Neural cell (in vitro differentiated cells): ENCODE measurements at regions not wholly inside any gene's neighbourhood (a gene's known extent, or its start where the extent isn't known, plus 50 kb on each side); places are given as distances from the start of the nearest gene placed in this dataset.

Experiments used
- H2AFZ ChIP-seq: fragments of 200-600, 300-800 bp; sonication (generic), shearing (Covaris generic); 2 replicates; pipeline ENCODE4 v1.6.0; 2014; ENCODE audit warnings: low read depth, mild to moderate bottlenecking, antibody characterized with exemption, low read length, moderate library complexity
- H3F3A ChIP-seq: fragments of 200-600 bp; shearing (Covaris generic); 2 replicates; pipeline ENCODE4 v1.6.1; 2016; ENCODE audit warnings: mild to moderate bottlenecking, moderate library complexity, mixed read lengths, antibody characterized with exemption, low read length; ENCODE audit not compliant: insufficient read depth, poor library complexity, severe bottlenecking
- H3K27ac ChIP-seq: fragments of 200-600, 300-800 bp; sonication (generic), shearing (Covaris generic); 2 replicates; pipeline ENCODE4 v1.5.1; 2014; ENCODE audit warnings: mild to moderate bottlenecking, low read length, moderate library complexity
- H3K27me3 ChIP-seq: fragments of 300-800, 200-600 bp; sonication (generic), shearing (Covaris generic); 2 replicates; pipeline ENCODE4 v1.6.0; 2014; ENCODE audit warnings: mild to moderate bottlenecking, low read depth, low read length, moderate library complexity; ENCODE audit not compliant: insufficient read depth
- H3K36me3 ChIP-seq: fragments of 300-800, 200-600 bp; sonication (generic), shearing (Covaris generic); 2 replicates; pipeline ENCODE4 v1.5.1; 2014; ENCODE audit warnings: mild to moderate bottlenecking, antibody characterized with exemption, low read length, moderate library complexity; ENCODE audit not compliant: insufficient read depth
- H3K4me2 ChIP-seq: fragments of 300-800, 200-600 bp; sonication (generic), shearing (Covaris generic); 2 replicates; pipeline ENCODE4 v1.6.0; 2014; ENCODE audit warnings: mild to moderate bottlenecking, low read length
- H3K4me3 ChIP-seq: fragments of 300-800, 200-600 bp; sonication (generic), shearing (Covaris generic); 2 replicates; pipeline ENCODE4 v1.5.1; 2014; ENCODE audit warnings: mild to moderate bottlenecking, low read length, moderate library complexity
- H3K79me2 ChIP-seq: fragments of 200-600 bp; shearing (Covaris generic); replicated peaks from 2 replicates; pipeline ENCODE4 v1.6.0; 2014; ENCODE audit warnings: mild to moderate bottlenecking, low read length, moderate library complexity; ENCODE audit not compliant: insufficient read depth
- H3K9ac ChIP-seq: fragments of 300-800, 200-600 bp; sonication (generic), shearing (Covaris generic); 2 replicates; pipeline ENCODE4 v1.6.1; 2016; ENCODE audit warnings: mild to moderate bottlenecking, low read length, mixed read lengths
- H3K9me2 ChIP-seq: fragments of 200-600 bp; shearing (Covaris generic); 2 replicates; pipeline ENCODE4 v1.6.1; 2016; ENCODE audit warnings: mild to moderate bottlenecking, low read length, mixed read lengths; ENCODE audit not compliant: insufficient read depth
- H3K9me3 ChIP-seq: fragments of 200-600, 300-800 bp; sonication (generic), shearing (Covaris generic); 2 replicates; pipeline ENCODE4 v1.6.1; 2016; ENCODE audit warnings: mild to moderate bottlenecking, mixed run types, low read length, moderate library complexity, mixed read lengths
- H4K20me1 ChIP-seq: fragments of 200-600 bp; shearing (Covaris generic); 2 replicates; pipeline ENCODE4 v1.6.1; 2016; ENCODE audit warnings: mild to moderate bottlenecking, mixed run types; ENCODE audit not compliant: insufficient read depth
- EP300 ChIP-seq: fragments of 450-650 bp; conservative IDR thresholded peaks from 2 replicates; pipeline ENCODE4 v1.6.1; 2014; ENCODE audit warnings: antibody characterized with exemption, mild to moderate bottlenecking, moderate library complexity; ENCODE audit not compliant: poor library complexity, severe bottlenecking
- EZH2 ChIP-seq: fragments of 200-600, 300-800 bp; shearing (Covaris generic), sonication (generic); IDR thresholded peaks from 2 replicates; pipeline ENCODE4 v1.6.1; 2014; ENCODE audit warnings: antibody characterized with exemption, low read length, borderline replicate concordance, mild to moderate bottlenecking; ENCODE audit not compliant: insufficient read depth, poor library complexity, severe bottlenecking
- MXI1 ChIP-seq: fragments of 450-650 bp; conservative IDR thresholded peaks from 2 replicates; pipeline ENCODE4 v1.6.1; 2014; ENCODE audit warnings: antibody characterized with exemption, mild to moderate bottlenecking; ENCODE audit not compliant: poor library complexity, severe bottlenecking
- POLR2AphosphoS5 ChIP-seq: IDR thresholded peaks from 2 replicates; pipeline ENCODE4 v1.6.1; 2012
- RAD21 ChIP-seq: fragments of 450-650 bp; conservative IDR thresholded peaks from 2 replicates; pipeline ENCODE4 v1.6.1; 2014; ENCODE audit warnings: antibody characterized with exemption, mild to moderate bottlenecking, moderate library complexity
- REST ChIP-seq: IDR thresholded peaks from 2 replicates; pipeline ENCODE4 v1.6.1; 2012; ENCODE audit warnings: borderline replicate concordance
- SMC3 ChIP-seq: fragments of 450-650 bp; conservative IDR thresholded peaks from 2 replicates; pipeline ENCODE4 v1.6.1; 2014; ENCODE audit warnings: antibody characterized with exemption, mild to moderate bottlenecking, moderate library complexity; ENCODE audit not compliant: poor library complexity
- TAF1 ChIP-seq: IDR thresholded peaks from 2 replicates; pipeline ENCODE4 v1.6.1; 2012; ENCODE audit warnings: low read depth
- TF ChIP-seq, protein P1 (sequence below): fragments of 450-650 bp; IDR thresholded peaks from 2 replicates; pipeline ENCODE4 v1.5.1; 2014; ENCODE audit warnings: antibody characterized with exemption, mild to moderate bottlenecking, moderate library complexity; ENCODE audit not compliant: poor library complexity, severe bottlenecking

- no peaks in the 10 kb centered on the region for H3K36me3 ChIP-seq
- H3K4me3 ChIP-seq = no peak overlapping the region
- no peak overlapping the region for H2AFZ ChIP-seq
- TF ChIP-seq TAF1 (no peak), EZH2 (no peak), SMC3 (no peak), REST (no peak), RAD21 (no peak), EP300 (no peak), POLR2AphosphoS5 (no peak), MXI1 (no peak)
- TF ChIP-seq, protein P1, sequence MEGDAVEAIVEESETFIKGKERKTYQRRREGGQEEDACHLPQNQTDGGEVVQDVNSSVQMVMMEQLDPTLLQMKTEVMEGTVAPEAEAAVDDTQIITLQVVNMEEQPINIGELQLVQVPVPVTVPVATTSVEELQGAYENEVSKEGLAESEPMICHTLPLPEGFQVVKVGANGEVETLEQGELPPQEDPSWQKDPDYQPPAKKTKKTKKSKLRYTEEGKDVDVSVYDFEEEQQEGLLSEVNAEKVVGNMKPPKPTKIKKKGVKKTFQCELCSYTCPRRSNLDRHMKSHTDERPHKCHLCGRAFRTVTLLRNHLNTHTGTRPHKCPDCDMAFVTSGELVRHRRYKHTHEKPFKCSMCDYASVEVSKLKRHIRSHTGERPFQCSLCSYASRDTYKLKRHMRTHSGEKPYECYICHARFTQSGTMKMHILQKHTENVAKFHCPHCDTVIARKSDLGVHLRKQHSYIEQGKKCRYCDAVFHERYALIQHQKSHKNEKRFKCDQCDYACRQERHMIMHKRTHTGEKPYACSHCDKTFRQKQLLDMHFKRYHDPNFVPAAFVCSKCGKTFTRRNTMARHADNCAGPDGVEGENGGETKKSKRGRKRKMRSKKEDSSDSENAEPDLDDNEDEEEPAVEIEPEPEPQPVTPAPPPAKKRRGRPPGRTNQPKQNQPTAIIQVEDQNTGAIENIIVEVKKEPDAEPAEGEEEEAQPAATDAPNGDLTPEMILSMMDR = no peak
- H3K9me2 ChIP-seq = no peaks in the 10 kb centered on the region
- H3F3A ChIP-seq = no peaks in the 10 kb centered on the region
- H3K4me2 ChIP-seq = no peak overlapping the region
- H3K27me3 ChIP-seq = no peaks in the 10 kb centered on the region
- no peaks in the 10 kb centered on the region for H3K79me2 ChIP-seq
- no peaks in the 10 kb centered on the region for H3K9me3 ChIP-seq
- H4K20me1 ChIP-seq = no peaks in the 10 kb centered on the region
- no peak overlapping the region for H3K9ac ChIP-seq
- H3K27ac ChIP-seq = no peak overlapping the region
These were observed 173.5 kb downstream of the ASMT start for GRCh38 chrX:1788300-1788911.

- no peak overlapping the region for H3K4me2 ChIP-seq
- H3K27me3 ChIP-seq = no peaks in the 10 kb centered on the region
- no peaks in the 10 kb centered on the region for H3K9me2 ChIP-seq
- H3F3A ChIP-seq = no peaks in the 10 kb centered on the region
- H3K9ac ChIP-seq = no peak overlapping the region
- H2AFZ ChIP-seq = no peak overlapping the region
- H3K36me3 ChIP-seq = no peaks in the 10 kb centered on the region
- H3K9me3 ChIP-seq = no peaks in the 10 kb centered on the region
- no peak overlapping the region for H3K4me3 ChIP-seq
- no peaks in the 10 kb centered on the region for H4K20me1 ChIP-seq
- no peak for TF ChIP-seq MXI1
- TF ChIP-seq, protein P1 = no peak
- no peak for TF ChIP-seq REST
- no peak for TF ChIP-seq EZH2
- no peak for TF ChIP-seq EP300
- TF ChIP-seq RAD21 = no peak
- TF ChIP-seq SMC3 = no peak
- no peak for TF ChIP-seq TAF1
- TF ChIP-seq POLR2AphosphoS5 = no peak
- H3K79me2 ChIP-seq = no peaks in the 10 kb centered on the region
- no peak overlapping the region for H3K27ac ChIP-seq
These were observed 177.8 kb downstream of the ASMT start for GRCh38 chrX:1792636-1793035.
